22Rv1 (cell line): ENCODE measurements at regions not wholly inside any gene's neighbourhood (a gene's known extent, or its start where the extent isn't known, plus 50 kb on each side); places are given as distances from the start of the nearest gene placed in this dataset.

ENCODE experiments used
- H3K27ac ChIP-seq: fragments of 450-650 bp; 2 replicates; pipeline ENCODE4 v1.5.1; 2017
- ZFX ChIP-seq: fragments of 450-650 bp; IDR thresholded peaks from 2 replicates; pipeline ENCODE4 v1.6.1; 2017; ENCODE audit warnings: antibody characterized with exemption, borderline replicate concordance
- TF ChIP-seq, protein P1 (sequence below): fragments of 450-650 bp; IDR thresholded peaks from 2 replicates; pipeline ENCODE4 v1.5.1; 2017; ENCODE audit warnings: mild to moderate bottlenecking

DNA sequence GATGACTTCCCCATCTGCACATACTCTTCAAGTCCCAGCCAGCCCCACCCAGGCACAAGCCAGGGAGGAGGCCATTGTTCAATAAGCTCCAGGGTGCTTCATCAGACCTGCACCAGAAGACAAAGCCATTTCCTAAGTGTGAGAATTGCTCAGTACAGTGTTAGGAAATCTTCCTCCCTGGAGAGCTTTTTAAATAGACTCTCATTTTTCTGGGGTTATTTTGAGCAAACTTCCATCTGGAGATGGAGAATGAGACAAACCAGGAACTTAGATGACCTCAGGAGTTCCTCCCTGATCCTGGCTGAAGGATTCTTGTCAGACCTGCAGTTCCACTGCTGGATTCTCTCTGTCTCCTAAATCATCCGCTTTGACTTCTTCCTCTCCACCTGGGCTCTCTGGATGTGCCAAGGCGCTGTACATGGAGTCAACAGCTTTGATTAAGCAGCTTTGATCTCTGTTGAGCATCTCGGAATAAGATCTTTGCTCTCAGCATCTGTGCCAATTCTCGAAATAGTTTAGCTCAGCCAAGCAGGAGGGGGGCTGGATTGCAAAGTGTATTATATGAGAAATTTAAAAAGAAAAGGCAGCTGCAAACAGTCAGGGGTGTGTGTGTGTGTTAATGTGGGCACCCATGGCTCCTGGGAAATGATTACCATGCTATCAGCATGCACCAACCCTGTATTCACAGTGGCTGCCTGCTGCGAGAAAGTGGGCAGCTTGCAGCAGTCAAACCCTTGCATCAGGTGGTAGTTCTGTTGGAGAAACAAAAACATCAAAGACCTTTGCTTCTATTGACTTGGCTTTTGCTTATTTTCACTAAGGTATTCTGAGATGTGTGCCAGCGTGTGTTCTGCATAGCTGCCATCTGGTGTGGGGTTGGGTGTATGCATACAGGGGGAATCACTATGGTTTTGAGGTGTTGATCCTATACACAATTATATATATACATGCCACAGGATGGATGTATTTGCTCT is 70.2 kb upstream of the NAV2 start:
- no peak overlapping the region for H3K27ac ChIP-seq
- TF ChIP-seq, protein P1, sequence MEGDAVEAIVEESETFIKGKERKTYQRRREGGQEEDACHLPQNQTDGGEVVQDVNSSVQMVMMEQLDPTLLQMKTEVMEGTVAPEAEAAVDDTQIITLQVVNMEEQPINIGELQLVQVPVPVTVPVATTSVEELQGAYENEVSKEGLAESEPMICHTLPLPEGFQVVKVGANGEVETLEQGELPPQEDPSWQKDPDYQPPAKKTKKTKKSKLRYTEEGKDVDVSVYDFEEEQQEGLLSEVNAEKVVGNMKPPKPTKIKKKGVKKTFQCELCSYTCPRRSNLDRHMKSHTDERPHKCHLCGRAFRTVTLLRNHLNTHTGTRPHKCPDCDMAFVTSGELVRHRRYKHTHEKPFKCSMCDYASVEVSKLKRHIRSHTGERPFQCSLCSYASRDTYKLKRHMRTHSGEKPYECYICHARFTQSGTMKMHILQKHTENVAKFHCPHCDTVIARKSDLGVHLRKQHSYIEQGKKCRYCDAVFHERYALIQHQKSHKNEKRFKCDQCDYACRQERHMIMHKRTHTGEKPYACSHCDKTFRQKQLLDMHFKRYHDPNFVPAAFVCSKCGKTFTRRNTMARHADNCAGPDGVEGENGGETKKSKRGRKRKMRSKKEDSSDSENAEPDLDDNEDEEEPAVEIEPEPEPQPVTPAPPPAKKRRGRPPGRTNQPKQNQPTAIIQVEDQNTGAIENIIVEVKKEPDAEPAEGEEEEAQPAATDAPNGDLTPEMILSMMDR, result no peak
- no peak for TF ChIP-seq ZFX

DNA sequence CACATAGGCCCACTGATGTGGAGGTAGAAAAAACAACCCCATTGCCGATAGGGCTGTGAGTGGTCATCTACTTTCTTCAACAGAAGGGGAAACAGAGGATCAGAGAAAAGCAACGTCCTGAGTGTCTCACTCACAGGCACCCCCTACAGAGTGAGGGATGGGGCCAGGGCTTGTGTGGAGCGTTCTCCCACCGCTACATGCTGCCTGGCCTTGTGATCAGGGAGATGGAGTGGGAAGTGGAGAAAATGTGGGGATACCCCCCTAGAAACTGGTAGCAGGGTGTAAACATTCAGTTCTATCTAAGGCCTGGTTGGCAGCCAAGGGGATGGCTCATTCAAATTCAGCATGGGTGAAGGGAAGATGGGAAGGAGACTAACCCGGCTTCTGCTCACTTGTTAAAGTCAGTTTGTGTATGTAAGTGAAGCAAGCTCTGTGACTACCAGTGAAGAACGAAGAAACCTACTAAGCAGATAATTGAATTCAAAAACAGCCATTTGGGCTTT is 73.0 kb upstream of the NAV2 start:
- H3K27ac ChIP-seq, result no peak overlapping the region
- TF ChIP-seq ZFX, result no peak
- TF ChIP-seq, protein P1, result no peak

DNA sequence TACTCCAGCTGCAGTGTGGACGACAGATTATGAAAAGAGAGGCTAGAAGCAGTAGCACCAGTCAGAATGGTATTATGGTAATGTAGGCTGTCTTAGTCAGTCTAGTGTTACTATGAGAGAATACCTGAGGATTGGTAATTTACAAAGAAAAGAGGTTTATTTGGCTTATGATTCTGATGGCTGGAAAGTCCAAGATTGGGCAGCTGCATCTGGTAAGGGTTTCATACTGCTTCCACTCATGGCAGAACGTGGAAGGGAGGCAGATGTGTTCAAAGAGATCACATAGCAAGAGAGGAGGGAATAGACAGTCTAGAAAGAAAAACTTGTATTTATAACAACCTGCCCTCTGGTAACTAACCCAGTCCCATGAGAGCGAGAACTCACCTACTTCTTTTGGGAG is 77.3 kb upstream of the NAV2 start:
- no peak for TF ChIP-seq ZFX
- TF ChIP-seq, protein P1, result no peak
- H3K27ac ChIP-seq, result no peak overlapping the region

DNA sequence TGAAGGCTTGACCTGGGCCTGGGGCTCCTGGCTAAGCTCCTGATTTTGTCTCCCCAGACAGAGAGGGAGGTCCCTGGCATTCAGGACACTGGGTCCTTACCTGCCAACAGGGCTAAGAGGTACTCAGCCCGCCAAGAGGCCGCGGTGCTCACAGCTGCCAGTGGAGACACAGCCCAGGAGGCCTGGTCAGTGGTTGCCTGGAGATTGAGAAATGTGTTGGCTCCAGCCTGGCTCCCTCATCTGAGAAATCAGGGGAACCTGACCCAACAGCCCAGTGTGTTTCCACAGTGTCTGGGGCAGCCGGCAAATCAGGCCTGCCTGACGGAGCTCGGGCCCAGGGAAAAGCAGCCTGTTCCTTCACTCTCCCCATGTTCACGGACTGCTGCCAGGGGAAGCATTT is 79.4 kb upstream of the NAV2 start:
- H3K27ac ChIP-seq, result no peak overlapping the region
- TF ChIP-seq ZFX, result no peak
- TF ChIP-seq, protein P1, result no peak

DNA sequence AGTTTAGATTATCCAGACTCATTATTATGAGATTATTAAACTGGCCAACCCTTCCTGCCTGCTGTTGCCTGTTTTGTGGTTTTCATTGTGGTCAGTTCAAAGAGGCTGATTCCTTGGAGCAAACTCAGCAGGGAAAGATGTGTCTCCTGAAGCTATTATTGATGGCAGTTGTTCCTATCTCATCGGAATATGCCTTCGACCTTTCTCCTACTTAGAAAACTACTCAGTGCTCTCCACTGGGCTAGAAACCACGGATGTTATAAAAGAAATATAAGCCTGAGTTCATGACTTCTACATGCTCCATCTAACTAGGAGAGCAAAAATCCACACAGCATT is 80.2 kb upstream of the NAV2 start:
- H3K27ac ChIP-seq, result no peak overlapping the region
- TF ChIP-seq, protein P1, result no peak
- TF ChIP-seq ZFX, result no peak

DNA sequence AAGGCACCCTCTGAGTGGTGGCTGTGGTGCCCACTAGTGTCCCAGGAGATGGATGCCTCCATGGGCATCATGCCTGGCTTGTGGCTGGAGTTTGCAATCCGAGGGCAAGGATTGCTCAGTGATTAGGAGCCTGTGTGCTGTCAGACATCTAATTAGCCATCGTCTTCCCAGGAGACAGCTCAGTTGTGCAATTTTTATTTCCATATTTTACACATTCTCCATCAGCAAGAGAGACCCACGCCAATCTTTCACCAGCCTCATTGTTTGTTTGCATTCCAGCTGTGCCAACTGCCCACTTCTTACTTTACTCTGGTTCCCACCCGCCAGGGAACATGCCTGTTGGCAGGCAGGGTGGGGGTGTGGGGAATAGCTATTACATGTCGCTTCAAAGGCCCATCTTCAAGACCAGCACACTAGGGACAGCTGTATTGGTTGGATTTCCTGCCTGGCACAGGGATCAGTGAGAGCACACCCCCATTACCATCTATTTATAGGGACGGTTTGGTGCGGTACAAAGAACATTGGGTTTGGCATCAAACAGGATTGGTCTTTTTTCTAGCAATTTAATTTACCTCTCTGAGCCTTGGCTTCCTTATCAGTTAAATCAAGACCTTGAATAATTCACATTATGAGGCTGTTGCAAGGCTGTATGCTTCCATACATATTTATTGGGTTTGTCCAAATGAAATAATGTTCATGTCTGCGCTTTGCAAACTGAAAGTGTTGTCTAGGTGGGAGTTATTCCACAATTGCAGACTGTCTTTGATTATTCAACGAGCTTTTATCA is 80.7 kb upstream of the NAV2 start:
- no peak overlapping the region for H3K27ac ChIP-seq
- no peak for TF ChIP-seq ZFX
- TF ChIP-seq, protein P1, result no peak
